ENCODE measurements at regions not wholly inside any gene's neighbourhood (a gene's known extent, or its start where the extent isn't known, plus 50 kb on each side); places are given as distances from the start of the nearest gene placed in this dataset.

DNA sequence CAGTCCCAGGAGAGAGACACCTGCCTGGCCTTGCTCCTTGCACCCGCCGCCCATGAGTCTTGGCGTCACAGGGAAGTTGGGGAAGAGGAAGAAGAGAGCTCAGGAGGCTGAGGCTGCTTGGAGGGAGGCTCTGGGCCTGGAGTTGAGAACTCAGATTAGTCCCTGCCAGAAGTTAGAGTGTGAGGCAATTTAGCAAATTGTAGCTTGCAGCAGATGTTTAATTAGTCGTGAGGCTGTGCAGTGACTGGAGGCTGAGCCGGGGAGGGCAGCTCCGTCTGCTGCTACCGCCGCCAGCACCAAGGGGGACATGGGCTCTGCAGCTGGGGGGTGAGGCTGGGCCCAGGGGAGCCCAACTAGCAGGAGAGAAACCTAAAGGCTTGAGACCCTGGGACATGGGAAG, 738.3 kb upstream of the EEF2KMT start:
- TF ChIP-seq EZH2 (IDR thresholded peaks at IDR 0.05; ENCODE audit: insufficient read depth, poor library complexity, severe bottlenecking) (no peak), EZH2phosphoT487 (IDR thresholded peaks at IDR 0.05; ENCODE audit: insufficient read depth, low read depth) (no peak)

All from GM23248 (cell line).